GM19468 (cell line): ENCODE measurements at regions not wholly inside any gene's neighbourhood (a gene's known extent, or its start where the extent isn't known, plus 50 kb on each side); places are given as distances from the start of the nearest gene placed in this dataset.

Source experiments
- ATAC-seq: cut with Tn5 transposase; IDR thresholded peaks from one replicate; pipeline ENCODE4 v1.9.1; 2021; ENCODE audit warnings: mild to moderate bottlenecking, moderate library complexity, moderate number of reproducible peaks; ENCODE audit not compliant: unreplicated experiment; ENCODE audit errors: extremely low read depth

DNA sequence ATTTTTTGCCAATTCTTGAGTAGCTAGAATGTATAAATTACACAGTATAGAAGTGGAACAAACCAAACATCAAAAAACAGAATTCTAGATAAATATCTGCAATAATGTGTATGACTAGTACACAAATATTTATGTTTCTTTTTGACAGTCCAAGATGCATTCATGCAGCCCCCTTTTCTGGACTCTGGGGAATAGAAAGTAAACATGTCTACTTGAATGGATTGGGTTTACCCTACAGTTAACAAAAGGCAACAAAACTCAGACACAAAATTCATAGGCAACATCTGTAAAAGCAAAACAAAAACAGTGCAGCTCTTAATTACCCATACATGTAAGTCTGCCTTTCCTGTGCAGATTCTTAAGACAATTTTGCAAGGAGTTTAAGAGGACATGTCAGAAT lies 419.4 kb upstream of the DACH1 start:
- ATAC-seq = no peak

DNA sequence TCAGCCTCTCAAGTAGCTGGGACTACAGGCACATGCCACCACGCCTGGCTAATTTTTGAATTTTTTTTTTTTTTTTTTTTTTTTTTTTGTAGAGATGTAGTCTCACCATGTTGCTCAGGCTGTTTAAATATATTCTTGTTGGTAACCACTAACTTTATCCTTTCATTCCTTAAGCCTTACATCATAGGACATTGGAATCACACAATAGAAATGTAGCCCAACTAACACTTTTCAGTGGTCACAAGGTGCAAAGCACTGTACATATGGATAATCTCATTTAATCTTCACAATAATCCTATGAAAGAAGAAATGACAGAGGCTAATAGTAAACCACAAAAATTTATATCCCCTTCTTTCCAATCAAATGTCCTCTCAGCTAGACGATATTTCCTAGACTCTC lies 417.8 kb upstream of the DACH1 start:
- no peak for ATAC-seq

DNA sequence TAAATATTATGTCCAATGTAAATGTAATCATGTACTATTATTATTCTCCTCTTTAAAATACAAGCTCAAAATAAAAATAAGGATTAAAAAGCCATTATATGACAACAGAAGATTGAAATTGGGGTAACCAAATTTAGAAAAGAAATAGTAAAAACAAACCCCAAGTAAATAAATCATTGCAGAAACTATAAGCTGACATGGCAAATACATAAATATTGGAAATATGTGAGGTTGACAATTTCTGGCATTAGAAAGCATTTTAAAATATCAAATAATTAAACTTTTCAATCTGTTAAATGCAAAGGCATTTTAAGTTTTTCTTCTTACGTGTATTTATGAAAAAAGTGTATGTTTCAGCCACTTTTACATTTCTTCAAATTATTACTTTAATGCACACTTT lies 394.7 kb upstream of the DACH1 start:
- ATAC-seq = no peak

DNA sequence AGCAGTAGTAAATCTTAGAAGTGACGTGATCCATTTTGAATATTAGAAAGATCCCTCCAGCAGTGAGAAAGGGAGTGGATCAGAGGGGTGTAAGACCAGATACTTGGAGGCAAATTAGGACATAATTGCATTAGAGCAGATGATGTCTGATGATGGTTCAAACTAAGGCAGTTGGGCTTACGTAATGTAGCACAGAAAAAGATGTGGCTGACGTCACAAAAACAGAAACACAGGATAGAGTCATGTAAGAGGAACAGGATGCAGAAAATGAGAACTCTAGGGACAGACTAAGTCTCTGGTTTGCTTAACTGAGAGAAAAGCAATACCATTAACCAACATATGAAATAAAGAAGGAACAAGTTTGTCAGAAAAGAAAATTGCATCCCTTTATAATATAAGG lies 392.5 kb upstream of the DACH1 start:
- ATAC-seq = no peak

DNA sequence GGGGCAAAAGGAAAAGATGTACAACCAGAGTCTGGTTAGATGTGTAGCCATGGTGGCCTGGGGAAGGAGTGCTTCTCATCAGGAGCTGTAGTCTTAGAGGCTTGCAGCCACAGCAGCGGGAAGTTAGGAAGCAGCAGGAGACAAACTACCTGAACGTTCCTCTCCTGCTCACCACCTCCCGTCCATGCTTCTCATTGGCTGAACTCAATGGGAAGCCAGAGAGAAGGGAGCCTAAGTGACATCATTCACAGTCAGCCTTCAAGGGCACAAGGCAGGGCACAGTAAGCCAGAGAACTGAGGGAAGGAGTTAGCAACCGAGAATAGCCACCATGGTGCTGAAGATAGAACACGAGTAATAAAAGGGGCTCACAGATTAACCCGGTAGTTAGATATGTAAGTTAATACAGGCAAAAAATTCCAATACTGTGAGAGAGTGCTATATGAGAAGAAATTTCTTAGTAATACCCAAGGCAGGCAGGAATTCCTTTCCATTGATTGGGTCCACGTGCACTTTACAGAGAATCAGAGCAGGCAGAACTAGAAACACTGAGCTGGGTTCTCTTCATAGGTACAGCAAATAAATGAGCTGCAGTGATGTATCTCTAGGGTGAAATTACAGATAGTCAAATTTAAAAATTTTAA lies 391.5 kb upstream of the DACH1 start:
- no peak for ATAC-seq

DNA sequence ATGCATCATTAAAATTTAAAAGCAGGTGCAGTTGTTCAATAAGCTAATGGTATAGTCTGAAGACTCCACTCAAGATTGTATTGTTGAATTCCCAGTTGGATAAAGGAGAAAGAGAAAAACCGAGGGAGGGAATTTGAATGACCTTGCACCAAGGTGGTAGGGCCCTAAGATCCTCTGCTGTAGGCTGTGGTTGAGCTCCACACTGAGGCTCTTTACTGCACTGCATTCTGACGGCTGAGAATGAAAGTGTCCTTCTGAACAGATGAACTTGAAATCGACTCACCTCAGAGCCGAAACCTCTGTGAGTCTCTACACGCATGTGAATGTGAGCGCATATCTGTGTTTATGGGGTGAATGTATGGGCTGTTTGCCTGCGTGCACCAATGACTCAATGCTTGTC lies 388.9 kb upstream of the DACH1 start:
- ATAC-seq = no peak

DNA sequence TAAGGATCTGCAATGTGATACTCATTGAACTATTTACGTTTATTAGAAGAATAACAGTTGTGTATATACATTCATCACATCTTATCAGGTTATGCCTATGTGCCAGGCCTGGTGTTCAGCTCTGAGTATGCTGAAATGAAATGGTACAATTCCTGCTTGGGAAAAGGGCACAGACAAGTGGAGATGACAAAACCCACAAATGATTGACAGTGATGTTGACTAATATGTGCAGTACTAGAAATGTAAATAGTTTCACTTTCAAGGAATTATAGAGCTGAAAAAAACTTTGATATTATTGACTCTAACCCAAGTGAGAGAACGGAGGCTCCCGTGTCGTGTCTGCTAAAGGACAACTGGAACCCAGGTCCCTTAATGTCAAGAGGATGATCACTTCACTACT lies 386.8 kb upstream of the DACH1 start:
- no peak for ATAC-seq

DNA sequence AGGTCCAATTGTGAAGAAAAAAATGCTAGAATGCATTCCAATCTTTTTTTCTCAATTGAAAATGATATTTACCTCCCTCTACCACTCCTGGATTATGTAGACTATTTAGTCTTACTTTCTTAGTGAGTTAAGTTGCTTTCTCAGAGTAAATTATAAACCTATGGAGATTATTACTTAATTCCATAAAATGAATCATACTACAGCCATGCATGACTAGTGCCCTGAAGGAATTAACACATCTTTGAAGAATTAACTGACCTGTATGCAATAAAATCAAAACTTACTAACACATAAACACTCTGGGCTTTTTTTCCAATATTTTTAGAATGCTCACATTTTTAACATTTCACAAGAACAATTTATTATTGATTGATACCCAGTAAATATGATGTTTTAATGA lies 379.4 kb upstream of the DACH1 start:
- ATAC-seq = no peak

DNA sequence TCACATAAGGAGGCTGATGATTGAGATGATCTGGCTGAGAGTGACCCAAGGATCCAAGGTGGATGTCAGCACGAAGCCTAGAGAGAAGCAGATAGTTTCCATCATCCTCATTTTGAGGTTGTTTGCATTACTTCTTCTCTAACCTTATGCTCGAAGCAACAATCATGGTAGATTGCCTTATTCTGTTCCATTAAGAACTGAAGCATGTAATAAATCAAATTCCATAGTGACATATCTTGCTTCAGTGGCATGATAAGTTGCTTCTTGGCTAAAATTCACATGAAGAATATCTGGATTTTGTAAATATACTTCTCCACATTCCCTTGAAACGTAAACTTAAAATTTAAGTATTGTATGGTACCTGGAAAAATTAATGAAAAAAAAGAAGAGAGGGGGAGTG lies 377.8 kb upstream of the DACH1 start:
- ATAC-seq = no peak

DNA sequence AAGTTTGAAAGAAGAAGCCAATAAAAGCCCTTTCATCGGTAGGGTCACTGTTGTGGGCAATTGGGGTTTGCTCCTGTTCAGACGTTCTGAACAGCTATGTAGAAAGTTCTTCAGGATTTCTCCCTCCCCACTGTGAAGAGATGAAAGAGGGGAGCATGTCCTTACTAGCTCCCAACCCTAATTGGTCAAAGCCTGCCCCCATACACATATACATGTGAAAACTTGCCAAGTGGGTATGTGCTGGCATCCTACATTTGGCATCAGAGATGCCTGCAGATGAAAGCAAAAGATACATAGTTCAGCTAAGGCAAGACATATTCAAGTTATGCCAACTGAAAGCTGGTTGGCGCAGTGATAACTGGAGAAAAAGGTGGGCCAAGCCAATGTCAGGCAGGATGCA lies 363.1 kb upstream of the DACH1 start:
- ATAC-seq = no peak

DNA sequence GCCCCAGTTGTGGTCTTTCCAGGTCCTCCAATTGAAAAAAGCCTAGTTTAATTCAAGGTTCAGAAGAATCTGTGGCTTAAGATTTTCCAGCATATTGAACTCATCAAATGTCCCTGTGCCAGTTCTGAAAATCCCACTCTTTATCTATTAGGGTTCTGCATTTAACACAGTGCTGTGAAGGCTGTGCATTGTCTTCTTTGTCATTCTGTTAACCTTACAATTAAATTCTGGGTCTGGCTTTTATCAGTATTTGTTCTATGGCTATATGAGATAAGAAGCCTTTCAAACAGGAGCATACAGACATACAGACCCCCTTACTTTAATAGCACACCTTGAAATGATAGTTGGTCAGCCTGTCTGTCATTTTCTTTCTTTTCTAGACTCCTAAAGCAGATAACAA lies 362.1 kb upstream of the DACH1 start:
- no peak for ATAC-seq

DNA sequence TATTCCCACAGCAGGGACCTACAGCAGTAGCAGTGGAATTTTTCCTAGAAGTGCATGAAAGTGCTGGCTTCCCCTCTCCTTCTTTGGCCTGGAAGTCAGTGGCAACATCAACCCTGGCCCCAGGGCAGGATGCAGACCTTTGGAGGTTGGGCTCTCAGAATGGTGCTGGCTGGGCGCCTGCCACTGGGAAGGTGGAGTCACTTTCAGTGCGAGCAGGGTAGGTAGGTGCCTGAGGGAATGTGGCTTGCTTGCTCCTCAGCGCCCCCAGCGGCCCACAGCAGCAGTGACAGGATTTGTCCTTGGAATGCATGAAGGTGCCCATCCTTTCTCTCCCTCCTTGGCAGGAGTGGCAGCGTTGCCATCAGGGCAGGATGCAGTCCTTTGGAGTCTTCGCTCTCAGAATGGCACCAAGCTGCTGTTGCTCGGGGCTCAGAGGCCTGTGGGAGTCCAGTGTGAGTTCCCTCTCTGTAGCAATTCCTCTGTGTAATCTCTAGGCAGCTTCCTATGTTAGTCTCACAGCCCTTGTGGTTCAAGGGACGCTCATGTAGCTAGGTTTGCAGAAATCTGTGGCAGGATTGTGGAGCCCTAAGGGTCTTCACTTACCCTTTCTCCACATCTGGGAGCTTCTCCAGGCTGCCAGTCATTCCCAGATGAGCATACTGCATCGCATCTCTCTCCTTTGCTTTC lies 354.4 kb upstream of the DACH1 start:
- ATAC-seq = no peak

DNA sequence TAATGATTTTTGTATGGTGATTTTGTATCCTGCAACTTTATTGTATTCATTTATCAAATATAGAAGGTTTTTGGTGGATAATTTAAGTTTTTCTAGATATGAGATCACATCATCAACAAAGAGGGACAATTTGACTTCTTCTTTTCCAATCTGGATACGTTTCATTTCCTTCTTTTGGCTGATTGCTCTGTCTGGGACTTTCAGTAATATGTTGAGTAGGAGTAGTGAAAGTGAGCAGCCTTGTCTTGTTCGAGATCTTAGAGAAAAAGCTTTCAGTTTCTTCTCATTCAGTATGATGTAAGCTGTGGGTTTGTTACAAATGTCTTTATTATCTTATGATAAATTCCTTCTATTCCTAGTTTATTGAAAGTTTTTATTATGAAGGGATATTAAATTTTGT lies 352.0 kb upstream of the DACH1 start:
- no peak for ATAC-seq

DNA sequence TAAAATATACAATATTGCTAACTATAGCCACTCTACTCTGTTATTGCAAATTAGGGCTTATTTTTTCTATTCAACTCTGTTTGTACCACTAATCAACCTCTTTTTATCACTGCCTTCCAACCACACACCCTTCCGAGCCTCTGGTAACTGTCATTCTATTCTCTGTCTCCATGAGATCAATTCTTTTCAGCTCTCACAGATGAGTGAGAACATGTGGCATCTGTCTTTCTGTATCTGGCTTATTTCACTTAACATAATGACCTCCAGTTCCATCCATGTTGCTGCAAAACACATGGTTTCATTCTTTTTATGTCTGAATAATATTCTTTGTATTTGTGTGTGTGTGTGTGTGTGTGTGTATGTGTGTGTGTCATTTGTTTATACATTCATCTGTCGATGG lies 350.1 kb upstream of the DACH1 start:
- no peak for ATAC-seq

DNA sequence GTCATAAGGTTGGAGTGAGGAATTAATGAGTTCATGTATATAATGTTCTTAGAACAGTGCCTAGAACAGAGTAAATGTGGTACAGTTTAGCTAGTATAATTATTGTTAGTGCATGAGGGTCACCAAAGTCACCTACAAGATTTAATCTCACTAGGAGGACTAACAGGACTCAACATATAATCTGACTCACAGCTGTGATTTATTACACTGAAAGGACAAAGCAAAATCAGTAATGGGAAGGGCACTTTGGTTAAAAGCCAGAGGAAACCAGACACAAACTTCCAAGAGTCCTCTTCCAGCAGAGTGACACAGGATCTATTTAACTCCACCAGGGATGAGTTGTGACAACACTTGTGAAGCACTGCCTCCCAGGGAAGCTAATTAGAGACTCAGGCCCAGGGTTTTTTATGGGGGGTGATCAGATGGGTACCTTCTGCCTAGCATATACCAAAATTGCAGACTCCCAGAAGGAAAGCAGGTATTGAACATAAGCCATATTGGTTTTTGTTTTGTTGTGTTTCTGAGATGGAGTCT lies 341.2 kb upstream of the DACH1 start:
- ATAC-seq = no peak

DNA sequence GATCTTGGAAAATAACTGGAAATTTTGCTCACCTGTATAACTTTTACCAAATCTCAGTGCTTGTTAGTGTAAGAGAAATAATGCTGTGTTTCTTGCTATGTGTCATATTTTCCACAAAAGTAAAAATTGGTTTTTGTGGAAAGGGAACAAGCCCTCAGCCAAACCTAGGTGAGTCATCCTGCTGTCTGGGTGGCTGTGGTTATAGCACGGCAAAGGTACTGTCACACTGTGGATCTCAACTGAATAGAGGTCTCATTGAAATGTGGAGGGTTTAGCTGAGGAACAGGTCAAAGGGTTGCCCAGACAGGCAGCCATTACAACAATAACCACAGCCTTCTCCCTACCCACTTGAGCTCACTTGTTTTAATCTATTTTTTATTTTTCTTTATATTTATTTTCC lies 338.8 kb upstream of the DACH1 start:
- no peak for ATAC-seq

DNA sequence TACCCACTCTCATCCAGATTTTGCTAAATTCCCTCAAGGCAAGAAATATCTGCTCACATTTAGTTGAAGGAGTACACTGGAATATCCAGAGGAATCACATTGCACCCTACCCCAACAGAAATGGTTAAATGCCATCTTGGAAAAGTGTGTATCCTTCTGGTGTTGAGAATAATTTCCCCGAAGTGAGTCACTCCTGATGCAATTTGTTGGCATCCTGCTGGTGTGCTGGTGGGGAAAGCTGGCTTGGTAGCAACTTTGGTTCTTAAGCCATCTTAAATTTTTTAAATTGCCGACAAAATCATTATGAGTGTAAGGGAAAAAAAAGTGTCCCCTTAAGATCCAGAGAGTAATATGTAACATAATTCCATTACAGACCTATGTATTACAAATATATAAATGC lies 337.3 kb upstream of the DACH1 start:
- no peak for ATAC-seq

DNA sequence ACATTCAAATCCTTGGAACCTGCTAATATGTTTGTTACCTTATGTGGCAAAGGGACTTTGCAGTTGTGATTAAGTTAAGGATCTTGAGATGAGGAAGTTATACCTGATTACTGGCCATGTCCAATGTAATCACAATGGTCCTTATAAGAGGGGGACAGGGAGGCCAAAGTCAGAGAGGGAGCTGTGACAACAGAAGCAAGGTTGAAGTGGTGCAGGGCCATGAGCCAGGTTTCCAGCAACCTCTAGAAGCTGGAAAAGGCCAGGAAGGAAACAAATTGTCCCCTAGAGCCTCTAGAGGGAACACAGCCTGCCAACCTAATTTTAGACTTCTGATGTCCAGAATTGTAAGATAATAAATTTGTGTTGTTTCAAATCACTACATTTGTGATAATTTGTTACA lies 334.7 kb upstream of the DACH1 start:
- no peak for ATAC-seq

DNA sequence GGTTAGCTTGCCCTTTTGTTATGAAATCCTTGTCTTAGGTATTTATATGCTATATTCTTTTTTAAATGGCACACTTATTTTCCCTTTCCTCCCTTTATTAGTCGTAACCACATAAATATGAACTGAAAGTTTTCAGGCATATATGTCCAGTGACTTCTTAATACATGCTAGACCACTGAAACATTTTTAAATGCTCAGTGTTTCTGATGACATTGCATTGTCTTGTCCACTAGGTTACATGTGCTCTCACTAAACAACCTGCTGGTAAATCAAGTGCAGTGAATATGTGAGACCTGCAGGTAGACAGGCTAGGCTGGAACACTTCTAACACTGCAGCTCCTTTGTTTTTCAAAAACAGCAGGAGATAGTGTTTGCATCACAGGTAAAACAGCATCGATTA lies 332.6 kb upstream of the DACH1 start:
- no peak for ATAC-seq

DNA sequence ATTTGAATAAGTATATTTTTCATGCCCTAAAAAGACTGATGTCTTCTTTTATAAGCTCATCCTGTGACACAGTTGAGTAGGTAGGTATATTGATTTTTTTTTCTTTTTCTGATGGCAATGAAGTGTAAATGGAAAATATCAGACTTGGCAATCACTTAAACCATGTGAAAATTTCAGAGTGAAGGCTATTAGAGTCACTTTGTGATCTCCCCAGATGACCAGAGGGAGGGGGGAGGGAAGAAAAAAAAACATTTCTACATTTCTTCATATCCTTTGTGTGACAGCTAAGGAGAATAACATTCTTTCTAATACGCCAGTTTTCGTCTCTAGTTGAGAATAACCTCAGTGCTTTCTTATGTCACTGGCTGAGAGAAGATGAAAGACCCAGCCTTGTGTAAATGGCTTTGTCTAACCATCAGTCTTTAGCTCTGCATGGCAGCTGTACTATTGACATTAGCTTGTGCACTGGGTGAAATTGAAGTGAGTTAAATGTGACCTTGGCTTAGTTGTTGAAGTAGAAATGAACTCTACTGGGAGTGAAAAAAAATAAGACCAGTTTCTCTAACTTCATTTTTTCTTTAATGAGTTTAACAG lies 332.1 kb upstream of the DACH1 start:
- no peak for ATAC-seq

DNA sequence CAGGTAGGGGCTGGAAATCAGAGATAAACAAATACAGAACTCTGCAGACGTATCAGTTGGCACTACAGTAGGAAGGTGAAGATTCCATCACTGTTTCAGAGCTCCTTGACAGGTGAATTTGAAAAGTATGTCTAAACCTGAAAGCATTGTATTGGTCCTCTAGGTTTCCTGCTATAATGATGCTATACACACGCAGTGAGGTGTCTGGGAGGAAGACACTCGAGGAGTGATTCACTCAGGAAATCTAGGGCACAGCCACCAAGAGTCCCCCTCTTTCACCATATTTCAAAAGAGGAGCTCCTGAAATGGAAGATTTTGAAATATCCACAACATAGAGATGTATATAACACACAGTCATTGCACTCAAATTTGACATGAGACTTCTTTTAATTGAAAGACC lies 331.0 kb upstream of the DACH1 start:
- no peak for ATAC-seq
